ENCODE measurements at regions not wholly inside any gene's neighbourhood (a gene's known extent, or its start where the extent isn't known, plus 50 kb on each side); places are given as distances from the start of the nearest gene placed in this dataset.

DNA sequence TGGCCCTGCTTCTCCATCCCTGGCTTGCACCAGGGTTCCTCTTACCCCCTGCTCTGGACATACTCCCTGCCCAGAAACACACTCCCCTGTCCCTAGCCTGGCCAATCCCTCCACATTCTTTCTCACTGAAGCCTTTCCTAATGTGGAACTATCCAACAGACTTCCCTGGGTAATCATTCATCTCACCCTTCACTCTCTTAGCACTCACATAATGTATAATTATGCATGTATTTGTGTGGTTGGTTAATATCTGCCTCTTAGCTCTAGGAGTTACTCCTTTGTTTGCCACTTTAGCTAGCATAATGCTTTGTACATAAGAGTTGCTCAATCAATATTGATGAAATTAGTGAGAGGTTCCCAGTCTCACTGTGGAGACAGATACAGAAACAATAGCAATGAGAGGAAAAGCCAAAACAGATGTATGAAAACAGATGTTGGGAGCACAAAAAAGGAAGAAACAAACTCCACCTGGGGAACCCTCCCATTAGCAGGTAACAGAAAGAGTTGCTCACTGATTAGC, 76.9 kb upstream of the WARS2 start:
- TF ChIP-seq, protein P1, sequence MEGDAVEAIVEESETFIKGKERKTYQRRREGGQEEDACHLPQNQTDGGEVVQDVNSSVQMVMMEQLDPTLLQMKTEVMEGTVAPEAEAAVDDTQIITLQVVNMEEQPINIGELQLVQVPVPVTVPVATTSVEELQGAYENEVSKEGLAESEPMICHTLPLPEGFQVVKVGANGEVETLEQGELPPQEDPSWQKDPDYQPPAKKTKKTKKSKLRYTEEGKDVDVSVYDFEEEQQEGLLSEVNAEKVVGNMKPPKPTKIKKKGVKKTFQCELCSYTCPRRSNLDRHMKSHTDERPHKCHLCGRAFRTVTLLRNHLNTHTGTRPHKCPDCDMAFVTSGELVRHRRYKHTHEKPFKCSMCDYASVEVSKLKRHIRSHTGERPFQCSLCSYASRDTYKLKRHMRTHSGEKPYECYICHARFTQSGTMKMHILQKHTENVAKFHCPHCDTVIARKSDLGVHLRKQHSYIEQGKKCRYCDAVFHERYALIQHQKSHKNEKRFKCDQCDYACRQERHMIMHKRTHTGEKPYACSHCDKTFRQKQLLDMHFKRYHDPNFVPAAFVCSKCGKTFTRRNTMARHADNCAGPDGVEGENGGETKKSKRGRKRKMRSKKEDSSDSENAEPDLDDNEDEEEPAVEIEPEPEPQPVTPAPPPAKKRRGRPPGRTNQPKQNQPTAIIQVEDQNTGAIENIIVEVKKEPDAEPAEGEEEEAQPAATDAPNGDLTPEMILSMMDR (conservative IDR thresholded peaks at IDR 0.05): no peak
- H3K27ac ChIP-seq: no peak overlapping the region

DNA sequence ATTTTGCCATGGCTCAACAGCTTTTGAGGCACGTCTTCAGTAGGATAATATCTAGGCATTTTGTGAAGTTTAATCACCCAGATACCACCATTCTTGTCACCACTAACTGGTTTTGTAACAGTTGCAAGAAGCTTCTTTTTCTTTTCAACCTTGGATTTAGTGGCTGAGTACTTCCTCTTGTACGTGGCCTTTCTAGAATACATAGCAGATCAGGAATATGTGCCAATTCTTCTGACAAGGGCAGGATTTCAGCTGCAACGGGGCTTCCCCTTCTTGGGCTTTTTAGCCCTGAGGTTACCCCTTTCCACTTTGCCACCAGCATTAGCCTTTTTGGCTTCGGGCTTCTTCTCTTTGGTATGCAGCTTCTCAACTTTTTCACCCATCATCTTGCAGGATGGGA, 79.3 kb upstream of the WARS2 start:
- no peak overlapping the region for H3K27ac ChIP-seq
- no peak for TF ChIP-seq ZFX (IDR thresholded peaks at IDR 0.05)
- TF ChIP-seq, protein P1 (conservative IDR thresholded peaks at IDR 0.05): no peak

DNA sequence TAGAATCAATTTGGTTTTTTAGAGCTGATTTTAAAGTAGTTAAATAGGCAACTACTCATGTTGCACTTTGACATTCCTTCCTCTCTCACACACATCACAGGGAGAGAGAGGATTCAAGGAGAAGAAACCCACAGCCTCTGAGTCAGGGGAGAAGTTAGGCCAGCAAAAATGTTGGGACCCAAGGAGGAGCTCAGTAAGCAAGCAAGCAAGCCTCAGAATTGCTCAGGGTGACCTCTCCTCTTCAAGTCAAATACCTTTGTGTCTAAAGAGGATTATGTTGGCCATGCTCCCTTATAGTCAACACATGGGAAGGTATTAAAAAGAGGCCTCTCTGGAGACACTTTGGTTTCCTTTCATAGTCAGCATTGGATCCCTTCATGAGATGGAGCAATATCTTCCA, 80.5 kb upstream of the WARS2 start:
- no peak for TF ChIP-seq ZFX (IDR thresholded peaks at IDR 0.05)
- TF ChIP-seq, protein P1 (conservative IDR thresholded peaks at IDR 0.05): no peak
- no peak overlapping the region for H3K27ac ChIP-seq

DNA sequence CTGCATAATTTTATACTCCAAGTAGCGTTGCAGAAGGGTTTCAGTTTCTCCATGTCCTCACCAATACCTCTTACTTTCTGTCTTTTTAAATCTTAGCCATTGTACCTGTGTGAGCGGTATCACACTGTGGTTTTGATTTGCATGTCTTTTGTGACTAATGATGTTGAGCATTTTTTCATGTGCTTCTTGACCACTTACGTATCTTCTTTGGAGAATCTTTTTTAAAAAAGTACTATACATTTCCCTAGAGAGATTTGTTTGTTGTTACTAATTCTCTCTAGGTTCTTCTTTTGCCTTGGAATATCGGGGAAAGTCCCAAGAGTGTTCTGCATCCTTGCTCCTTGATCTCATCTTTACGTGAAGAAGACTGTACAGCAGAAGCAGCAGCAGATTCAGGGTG, 81.8 kb upstream of the WARS2 start:
- no peak overlapping the region for H3K27ac ChIP-seq
- no peak for TF ChIP-seq ZFX (IDR thresholded peaks at IDR 0.05)
- TF ChIP-seq, protein P1 (conservative IDR thresholded peaks at IDR 0.05): no peak

DNA sequence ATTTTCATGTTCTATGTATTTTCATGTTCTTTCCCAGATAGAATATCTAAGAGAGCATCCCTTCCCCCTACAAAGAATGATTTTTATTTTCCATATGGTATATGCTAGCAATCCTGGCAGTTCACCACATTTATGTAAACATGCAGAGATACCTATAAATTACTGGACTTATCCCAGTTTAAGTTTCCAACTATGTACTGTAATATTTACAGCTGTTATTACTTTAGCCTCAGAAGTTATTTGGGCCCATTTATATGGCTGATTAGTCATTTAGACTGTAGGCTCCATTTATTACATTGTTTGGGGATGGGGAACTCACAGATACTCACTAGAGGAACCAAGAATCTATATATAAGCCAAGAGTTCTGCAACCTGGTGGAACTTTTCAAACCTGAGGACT, 84.8 kb upstream of the WARS2 start:
- H3K27ac ChIP-seq: no peak overlapping the region
- no peak for TF ChIP-seq ZFX (IDR thresholded peaks at IDR 0.05)
- TF ChIP-seq, protein P1 (conservative IDR thresholded peaks at IDR 0.05): no peak

DNA sequence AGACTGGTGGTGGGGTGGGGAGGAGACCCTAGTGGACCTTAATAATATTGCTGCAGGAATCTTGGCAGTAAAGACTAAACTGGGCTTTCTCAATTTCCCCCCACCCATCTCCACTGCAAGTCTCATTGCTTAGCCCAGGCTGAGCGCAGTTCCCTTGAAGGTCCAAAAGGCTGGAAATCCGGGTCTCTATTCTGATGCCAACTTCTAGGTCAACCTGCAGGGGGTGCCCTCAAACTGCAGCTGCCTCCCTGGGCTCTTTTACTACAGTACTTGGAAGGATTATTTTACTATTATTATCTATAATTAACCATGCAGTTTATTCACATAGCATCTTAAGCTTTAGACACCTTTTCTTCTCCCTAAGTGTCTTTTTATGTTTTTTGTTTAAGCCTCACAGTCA, 85.4 kb upstream of the WARS2 start:
- no peak overlapping the region for H3K27ac ChIP-seq
- TF ChIP-seq ZFX (IDR thresholded peaks at IDR 0.05): no peak
- TF ChIP-seq, protein P1 (conservative IDR thresholded peaks at IDR 0.05): peak; percentile 31

DNA sequence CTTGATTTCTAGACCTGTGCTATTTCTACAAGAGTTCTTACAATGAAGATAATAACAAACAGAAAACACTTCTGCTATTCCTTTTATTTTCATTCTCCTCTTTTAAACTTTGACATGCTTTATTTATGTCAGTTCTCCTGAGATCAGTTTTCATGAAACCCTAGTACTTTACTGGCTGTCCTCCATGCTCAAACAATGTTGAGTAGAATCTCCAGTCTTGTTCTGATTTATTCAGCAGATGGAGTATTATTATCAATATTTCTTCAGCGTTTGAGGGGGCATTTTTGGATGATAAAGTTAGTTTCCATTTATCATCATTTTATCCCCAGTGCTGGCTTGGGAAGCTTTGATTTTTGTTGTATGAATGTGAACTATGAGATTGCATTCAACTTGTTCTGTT, 85.9 kb upstream of the WARS2 start:
- no peak for TF ChIP-seq ZFX (IDR thresholded peaks at IDR 0.05)
- TF ChIP-seq, protein P1 (conservative IDR thresholded peaks at IDR 0.05): no peak
- no peak overlapping the region for H3K27ac ChIP-seq
